PC-9 (cell line): ENCODE measurements at regions not wholly inside any gene's neighbourhood (a gene's known extent, or its start where the extent isn't known, plus 50 kb on each side); places are given as distances from the start of the nearest gene placed in this dataset.

ENCODE experiments used
- CTCF ChIP-seq: fragments of 200-600 bp; sonication (generic); conservative IDR thresholded peaks from 2 replicates; pipeline ENCODE4 v1.6.1; 2017; ENCODE audit warnings: mixed run types, antibody characterized with exemption, mild to moderate bottlenecking, moderate library complexity
- EZH2 ChIP-seq: fragments of 200-600 bp; sonication (generic); IDR thresholded peaks from 2 replicates; pipeline ENCODE4 v1.8.0; 2017; ENCODE audit warnings: antibody characterized with exemption, low read depth

DNA sequence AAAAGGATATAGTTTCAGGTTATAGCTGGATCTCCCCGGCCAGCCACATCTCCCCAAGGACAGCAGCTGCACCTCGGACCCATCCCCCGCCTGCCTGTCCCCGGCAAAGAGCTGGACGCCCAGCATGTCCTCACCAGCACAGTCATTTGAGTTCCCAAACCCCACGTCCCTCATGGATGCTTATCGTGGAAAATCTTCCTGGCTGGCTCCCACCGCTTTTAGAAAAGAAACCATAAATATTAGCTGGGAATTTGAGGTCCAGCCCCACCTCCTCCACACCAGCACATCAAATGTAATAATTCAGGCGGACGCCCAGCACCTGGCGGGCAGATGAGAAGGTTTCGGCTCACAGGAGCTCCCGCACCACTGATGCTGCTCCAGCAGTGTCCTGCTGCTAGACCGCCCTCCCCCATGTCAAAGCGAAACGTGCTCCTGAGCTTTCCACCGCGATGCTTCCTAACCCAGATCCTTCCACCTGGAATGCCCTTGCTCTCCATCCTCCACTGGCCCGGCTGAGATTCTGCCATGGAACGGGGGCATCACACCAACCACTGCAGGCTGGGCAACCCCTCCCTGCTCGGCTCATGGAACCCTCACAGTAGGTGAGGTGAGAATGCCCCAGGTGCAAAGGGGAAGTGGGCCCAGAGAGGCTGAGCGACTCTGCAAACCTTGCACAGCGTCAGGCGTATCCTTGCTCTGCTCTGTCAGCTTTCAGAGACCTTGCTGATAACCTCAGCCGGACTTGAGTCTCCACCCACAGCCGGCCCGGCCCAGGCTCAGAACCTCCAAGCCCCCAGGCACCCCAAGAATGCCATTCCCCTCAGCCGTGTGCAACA, 71.5 kb upstream of the GPC1 start:
- TF ChIP-seq CTCF: no peak
- TF ChIP-seq EZH2: no peak
